A549 (cell line): ENCODE measurements at regions not wholly inside any gene's neighbourhood (a gene's known extent, or its start where the extent isn't known, plus 50 kb on each side); places are given as distances from the start of the nearest gene placed in this dataset.

ENCODE experiments used
- ATAC-seq, 2 experiments: fragments of 200-7000 bp in 1 of 2; fragments of >200 bp in 1 of 2; cut with Nextera tagmentation in 1 of 2; cut with Tn5 transposase in 1 of 2; 3 replicates each; pipeline versions ENCODE4 v1.8.0 to v1.9.1; 2018 to 2020; ENCODE audit warnings: mild to moderate bottlenecking in 1 of 2, moderate library complexity in 1 of 2
- CTCF ChIA-PET: fragments of 300-600 bp; sonication (Branson Sonifier 250); formaldehyde crosslinking; extraction: SDS; loops from one replicate; lab custom pipeline; 2021; ENCODE audit warnings: antibody characterized with exemption, inconsistent platforms; lab: Yijun Ruan, JAX
- POLR2A ChIA-PET: fragments of 350-600 bp; formaldehyde crosslinking; extraction: SDS; loops from one replicate; lab custom pipeline; 2021; ENCODE audit warnings: antibody characterized with exemption, inconsistent platforms; lab: Yijun Ruan, JAX
- DNase-seq, 2 experiments: peaks; one replicate each; pipeline versions ENCODE4 v3.0.0 to v3.0.0-alpha.2; 2011 to 2016; ENCODE audit warnings: low read depth in 1 of 2, low spot score in 1 of 2
- FAIRE-seq: peaks from 2 replicates; lab custom pipeline; 2011; peaks lifted over from hg19 to GRCh38; lab: Jason Lieb, UNC
- H3K27ac ChIP-seq, 2 experiments: fragments of >200 bp; sonication (Bioruptor Twin); formaldehyde crosslinking; 3 replicates each; pipeline ENCODE4 v1.5.1; 2016 to 2017
- H3K4me1 ChIP-seq: fragments of >200 bp; sonication (Bioruptor Twin); formaldehyde crosslinking; 3 replicates; pipeline ENCODE4 v1.6.1; 2016
- H3K4me2 ChIP-seq: fragments of >200 bp; sonication (Bioruptor Twin); formaldehyde crosslinking; 3 replicates; pipeline ENCODE4 v1.6.1; 2016
- H3K4me3 ChIP-seq: fragments of >200 bp; sonication (Bioruptor Twin); formaldehyde crosslinking; 3 replicates; pipeline ENCODE4 v1.5.1; 2016
- H3K9me3 ChIP-seq: fragments of >200 bp; sonication (Bioruptor Twin); formaldehyde crosslinking; 3 replicates; pipeline ENCODE4 v1.6.1; 2016
- BHLHE40 ChIP-seq: IDR thresholded peaks from 2 replicates; pipeline ENCODE4 v1.6.1; 2012; ENCODE audit warnings: low read depth, low read length, inconsistent platforms
- CEBPB ChIP-seq, 2 experiments: fragments of >200 bp in 1 of 2; sonication (Bioruptor Twin) in 1 of 2; formaldehyde crosslinking in 1 of 2; IDR thresholded peaks; 2 replicates each; pipeline ENCODE4 v1.6.1; 2012 to 2016
- CHD4 ChIP-seq: fragments of 200-600 bp; sonication (generic); IDR thresholded peaks from 2 replicates; pipeline ENCODE4 v1.6.1; 2016; ENCODE audit warnings: antibody characterized with exemption, mild to moderate bottlenecking, borderline replicate concordance
- CTCF ChIP-seq: fragments of >200 bp; sonication (Bioruptor Twin); formaldehyde crosslinking; IDR thresholded peaks from 3 replicates; pipeline ENCODE4 v1.5.1; 2016
- EHF ChIP-seq: fragments of 250-450 bp; sonication (Bioruptor Pico); IDR thresholded peaks from 2 replicates; pipeline ENCODE4 v1.5.0; 2020; ENCODE audit warnings: mild to moderate bottlenecking
- EP300 ChIP-seq, 2 experiments: fragments of >200 bp; sonication (Bioruptor Twin); formaldehyde crosslinking; IDR thresholded peaks; 2 replicates in 1 of 2; 3 replicates in 1 of 2; pipeline ENCODE4 v1.6.1; 2016 to 2017
- ESRRA ChIP-seq: fragments of 150-350 bp; IDR thresholded peaks from 2 replicates; pipeline ENCODE4 v1.6.1; 2014; ENCODE audit warnings: mild to moderate bottlenecking, low read length, borderline replicate concordance
- FOSL2 ChIP-seq, 2 experiments: fragments of 450-650 bp in 1 of 2; fragments of >200 bp in 1 of 2; sonication (Bioruptor Twin) in 1 of 2; formaldehyde crosslinking; IDR thresholded peaks; 2 replicates each; pipeline versions ENCODE4 v1.5.0 to v1.6.1; 2016 to 2020; ENCODE audit warnings: mild to moderate bottlenecking in 1 of 2, moderate library complexity in 1 of 2
- GATA3 ChIP-seq: IDR thresholded peaks from 2 replicates; pipeline ENCODE4 v1.6.1; 2012; ENCODE audit warnings: borderline replicate concordance
- HDAC2 ChIP-seq: fragments of 200-600 bp; sonication (generic); IDR thresholded peaks from 2 replicates; pipeline ENCODE4 v1.6.1; 2016
- HES2 ChIP-seq: fragments of >200 bp; sonication (Bioruptor Twin); formaldehyde crosslinking; IDR thresholded peaks from 2 replicates; pipeline ENCODE4 v1.6.1; 2016
- HOXA7 ChIP-seq: fragments of 250-450 bp; sonication (Bioruptor Pico); IDR thresholded peaks from 2 replicates; pipeline ENCODE4 v1.5.0; 2020; ENCODE audit warnings: mild to moderate bottlenecking, moderate library complexity
- JUNB ChIP-seq: fragments of >200 bp; sonication (Bioruptor Twin); formaldehyde crosslinking; IDR thresholded peaks from 2 replicates; pipeline ENCODE4 v1.6.1; 2016
- KDM1A ChIP-seq: fragments of 200-600 bp; sonication (generic); IDR thresholded peaks from 2 replicates; pipeline ENCODE4 v1.6.1; 2016; ENCODE audit warnings: low read depth, mild to moderate bottlenecking
- KDM5A ChIP-seq: fragments of 200-600 bp; sonication (generic); IDR thresholded peaks from 2 replicates; pipeline ENCODE4 v1.6.1; 2016; ENCODE audit warnings: antibody characterized with exemption, mild to moderate bottlenecking
- MAFK ChIP-seq: fragments of 450-650 bp; IDR thresholded peaks from 2 replicates; pipeline ENCODE4 v1.6.1; 2014; ENCODE audit not compliant: partially characterized antibody
- MAX ChIP-seq: IDR thresholded peaks from 2 replicates; pipeline ENCODE4 v1.6.1; 2012
- MYC ChIP-seq: IDR thresholded peaks from 2 replicates; pipeline ENCODE4 v1.6.1; 2012; ENCODE audit warnings: mild to moderate bottlenecking, inconsistent platforms, low read length, improper control_type of control experiment, borderline replicate concordance
- NR3C1 ChIP-seq: fragments of >200 bp; sonication (Bioruptor Twin); formaldehyde crosslinking; IDR thresholded peaks from 3 replicates; pipeline ENCODE4 v1.6.1; 2017
- PHF8 ChIP-seq: fragments of 200-600 bp; sonication (generic); IDR thresholded peaks from 2 replicates; pipeline ENCODE4 v1.6.1; 2016; ENCODE audit warnings: low read depth, mild to moderate bottlenecking, antibody characterized with exemption, moderate library complexity, borderline replicate concordance
- POLR2A ChIP-seq: IDR thresholded peaks from 2 replicates; pipeline ENCODE4 v1.6.1; 2012; ENCODE audit warnings: mild to moderate bottlenecking, low read length
- POLR2AphosphoS2 ChIP-seq: conservative IDR thresholded peaks from 2 replicates; pipeline ENCODE4 v1.6.1; 2012; ENCODE audit warnings: low read length, improper control_type of control experiment, inconsistent platforms
- TP53 ChIP-seq: fragments of 250-450 bp; sonication (Bioruptor Pico); IDR thresholded peaks from 2 replicates; pipeline ENCODE4 v1.5.0; 2021; ENCODE audit warnings: mild to moderate bottlenecking, moderate library complexity
- USF2 ChIP-seq: fragments of 450-650 bp; IDR thresholded peaks from 2 replicates; pipeline ENCODE4 v1.6.1; 2014; ENCODE audit warnings: antibody characterized with exemption
- ZC3H11A ChIP-seq: fragments of 450-650 bp; IDR thresholded peaks from 2 replicates; pipeline ENCODE4 v1.6.1; 2014; ENCODE audit warnings: antibody characterized with exemption, mild to moderate bottlenecking
- ZNF302 ChIP-seq: fragments of 250-450 bp; sonication (Bioruptor Pico); IDR thresholded peaks from 2 replicates; pipeline ENCODE4 v1.9.0; 2021; ENCODE audit warnings: inconsistent platforms, mild to moderate bottlenecking, moderate library complexity
- ZSCAN20 ChIP-seq: fragments of 250-450 bp; sonication (Bioruptor Pico); IDR thresholded peaks from 2 replicates; pipeline ENCODE4 v1.8.0; 2022; ENCODE audit warnings: mild to moderate bottlenecking, moderate library complexity
- WGBS: methylation state at CpG from one replicate; pipeline ENCODE4 v1.1.6; 2017; ENCODE audit errors: missing lambda C conversion rate; 5-methylcytosine and 5-hydroxymethylcytosine counted together

- ChIA-PET CTCF (interaction anchor here (0.7 kb wide), 1 partner anchor 17 kb away, joined by 3 read pairs; no protein-coding TSS in a partner anchor), POLR2A (no interaction called here)
- ATAC-seq = no peak
- 58% methylated on average over 2 of the region's 2 CpGs for WGBS
- H3K4me3 ChIP-seq = no peak overlapping the region
- H3K9me3 ChIP-seq = no peaks in the 10 kb centered on the region
- H3K4me2 ChIP-seq = no peak overlapping the region
- no peak for DNase-seq
- no peaks in the 10 kb centered on the region for H3K4me1 ChIP-seq
- H3K27ac ChIP-seq = no peak overlapping the region
- TF ChIP-seq JUNB (no peak), ZC3H11A (no peak), NR3C1 (no peak), POLR2AphosphoS2 (no peak), ZNF302 (CRISPR knock-in tag) (no peak), HES2 (no peak), HDAC2 (no peak), HOXA7 (CRISPR knock-in tag) (no peak), BHLHE40 (no peak), KDM1A (no peak), EP300 (IDR thresholded peaks at IDR 0.05) (no peak), TP53 (CRISPR knock-in tag) (no peak), EHF (CRISPR knock-in tag) (no peak), MAX (no peak), ZSCAN20 (CRISPR knock-in tag) (no peak), POLR2A (no peak), MYC (no peak), CHD4 (no peak), PHF8 (no peak)
- TF ChIP-seq, all 56 proteins: peak for 0
- no peak for FAIRE-seq
Measured at GRCh38 chr7:24499871-24500270, 73.4 kb upstream of the PALS2 start.

GRCh38 chr7:24500599-24500998 lies 72.7 kb upstream of the PALS2 start:
- ATAC-seq (no peak), DNase-seq (no peak), FAIRE-seq (no peak)
- no peak overlapping the region for H3K4me3 ChIP-seq
- WGBS = 88% methylated on average over 3 of the region's 3 CpGs
- H3K4me2 ChIP-seq = no peak overlapping the region
- no peak overlapping the region for H3K27ac ChIP-seq
- ChIA-PET POLR2A (no interaction called here), CTCF (no interaction called here)
- no peaks in the 10 kb centered on the region for H3K4me1 ChIP-seq
- H3K9me3 ChIP-seq = no peaks in the 10 kb centered on the region
- no peak for TF ChIP-seq ZNF302 (CRISPR knock-in tag)
- no peak for TF ChIP-seq CTCF
- TF ChIP-seq KDM1A = no peak
- no peak for TF ChIP-seq PHF8
- no peak for TF ChIP-seq BHLHE40
- no peak for TF ChIP-seq JUNB
- TF ChIP-seq FOSL2 (IDR thresholded peaks at IDR 0.05) = no peak
- TF ChIP-seq FOSL2 (CRISPR knock-in tag; IDR thresholded peaks at IDR 0.05) = no peak
- TF ChIP-seq MAFK = no peak
- TF ChIP-seq GATA3 = no peak
- TF ChIP-seq CEBPB (IDR thresholded peaks at IDR 0.05) = no peak
- TF ChIP-seq ESRRA = no peak
- no peak for TF ChIP-seq KDM5A
- no peak for TF ChIP-seq USF2
